ENCODE measurements at regions not wholly inside any gene's neighbourhood (a gene's known extent, or its start where the extent isn't known, plus 50 kb on each side); places are given as distances from the start of the nearest gene placed in this dataset.

DNA sequence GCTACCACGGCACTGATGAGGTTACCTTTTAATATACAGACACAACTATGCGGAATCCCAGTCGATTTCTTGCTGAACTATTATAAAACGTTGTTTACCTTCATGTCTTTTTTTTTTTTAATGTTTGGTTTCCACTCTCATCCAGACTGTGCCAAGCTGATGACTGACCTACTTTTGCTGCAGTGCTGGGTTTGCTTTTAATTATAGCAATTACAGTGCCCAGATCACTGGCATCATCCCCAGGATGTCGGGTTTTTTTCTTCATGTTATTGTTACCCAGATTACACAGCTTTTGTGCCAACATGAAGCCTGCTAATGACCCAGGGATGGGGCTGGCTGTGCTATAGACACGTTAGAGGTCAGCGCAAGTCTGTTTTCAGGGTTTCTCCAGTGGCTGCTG, 294.0 kb upstream of the ATP10A start:
- no peaks in the 10 kb centered on the region for H3K9me3 ChIP-seq
- H3K4me2 ChIP-seq, result no peak overlapping the region
- FAIRE-seq, result no peak
- no peak for ATAC-seq
- ChIA-PET POLR2A (no interaction called here), CTCF (interaction anchor here (0.6 kb wide), 1 partner anchor 561 kb away, joined by 5 read pairs; no protein-coding TSS in a partner anchor)
- no peak for DNase-seq (ENCODE audit: low read depth in 1 of 2, low spot score in 1 of 2)
- 5% methylated on average over 7 of the region's 7 CpGs for WGBS (ENCODE audit: missing lambda C conversion rate)
- H3K27ac ChIP-seq, result no peak overlapping the region
- TF ChIP-seq JUNB (IDR thresholded peaks at IDR 0.05), result no peak
- no peak for TF ChIP-seq SMC3 (IDR thresholded peaks at IDR 0.05)
- TF ChIP-seq EP300 (IDR thresholded peaks at IDR 0.05), result no peak
- no peak for TF ChIP-seq FOSL2 (IDR thresholded peaks at IDR 0.05)
- TF ChIP-seq FOSL2 (CRISPR knock-in tag; IDR thresholded peaks at IDR 0.05), result no peak
- TF ChIP-seq, protein P1, sequence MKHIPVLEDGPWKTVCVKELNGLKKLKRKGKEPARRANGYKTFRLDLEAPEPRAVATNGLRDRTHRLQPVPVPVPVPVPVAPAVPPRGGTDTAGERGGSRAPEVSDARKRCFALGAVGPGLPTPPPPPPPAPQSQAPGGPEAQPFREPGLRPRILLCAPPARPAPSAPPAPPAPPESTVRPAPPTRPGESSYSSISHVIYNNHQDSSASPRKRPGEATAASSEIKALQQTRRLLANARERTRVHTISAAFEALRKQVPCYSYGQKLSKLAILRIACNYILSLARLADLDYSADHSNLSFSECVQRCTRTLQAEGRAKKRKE (CRISPR knock-in tag; IDR thresholded peaks at IDR 0.05; ENCODE audit: low read depth), result no peak
- TF ChIP-seq, protein P2, sequence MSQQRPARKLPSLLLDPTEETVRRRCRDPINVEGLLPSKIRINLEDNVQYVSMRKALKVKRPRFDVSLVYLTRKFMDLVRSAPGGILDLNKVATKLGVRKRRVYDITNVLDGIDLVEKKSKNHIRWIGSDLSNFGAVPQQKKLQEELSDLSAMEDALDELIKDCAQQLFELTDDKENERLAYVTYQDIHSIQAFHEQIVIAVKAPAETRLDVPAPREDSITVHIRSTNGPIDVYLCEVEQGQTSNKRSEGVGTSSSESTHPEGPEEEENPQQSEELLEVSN (IDR thresholded peaks at IDR 0.05; ENCODE audit: borderline replicate concordance, low read depth), result no peak
- TF ChIP-seq CEBPB (IDR thresholded peaks at IDR 0.05), result no peak
- no peak for TF ChIP-seq BHLHE40 (IDR thresholded peaks at IDR 0.05; ENCODE audit: low read depth, low read length)
- TF ChIP-seq HDAC2 (IDR thresholded peaks at IDR 0.05), result no peak
- TF ChIP-seq KDM5A (IDR thresholded peaks at IDR 0.05), result no peak
- no peak for TF ChIP-seq KDM1A (IDR thresholded peaks at IDR 0.05; ENCODE audit: low read depth)
- no peak for TF ChIP-seq POLR2A (IDR thresholded peaks at IDR 0.05; ENCODE audit: low read length)
- TF ChIP-seq RCOR1 (IDR thresholded peaks at IDR 0.05; ENCODE audit: low read depth, low read length), result no peak
- H3K4me1 ChIP-seq, result no peaks in the 10 kb centered on the region
- no peak overlapping the region for H3K4me3 ChIP-seq

DNA sequence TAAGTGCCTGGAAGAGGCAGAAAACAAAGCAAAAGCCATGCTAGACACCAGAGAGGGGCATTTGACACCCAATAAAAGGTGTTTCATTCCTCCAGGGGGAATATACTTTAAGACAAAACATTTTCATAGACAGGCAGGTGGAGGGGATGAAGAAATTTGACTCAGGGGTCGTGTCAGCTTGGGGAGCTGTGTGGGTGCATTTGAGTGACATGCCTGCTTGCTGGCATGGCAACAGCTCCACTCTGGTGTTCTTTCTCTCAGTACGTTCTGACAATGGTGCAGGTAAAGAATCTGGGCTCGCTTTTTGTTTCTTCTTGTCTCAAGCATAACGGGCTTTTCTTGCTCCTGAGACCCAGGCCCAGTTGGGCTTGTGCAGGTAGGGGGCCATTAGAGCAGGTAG, 292.9 kb upstream of the ATP10A start:
- FAIRE-seq (no peak), DNase-seq (ENCODE audit: low read depth in 1 of 2, low spot score in 1 of 2) (no peak), ATAC-seq (no peak)
- 3% methylated on average over 4 of the region's 4 CpGs for WGBS (ENCODE audit: missing lambda C conversion rate)
- CTCF ChIA-PET, result no interaction called here
- no peaks in the 10 kb centered on the region for H3K4me1 ChIP-seq
- H3K9me3 ChIP-seq, result no peaks in the 10 kb centered on the region
- H3K4me2 ChIP-seq, result no peak overlapping the region
- no peak overlapping the region for H3K4me3 ChIP-seq
- TF ChIP-seq CHD2 (IDR thresholded peaks at IDR 0.05; ENCODE audit: low read length, partially characterized antibody), result no peak
- no peak for TF ChIP-seq ZC3H11A (IDR thresholded peaks at IDR 0.05)
- TF ChIP-seq TFCP2L1 (CRISPR knock-in tag; IDR thresholded peaks at IDR 0.05), result no peak
- no peak for TF ChIP-seq RARB (CRISPR knock-in tag; IDR thresholded peaks at IDR 0.05)
- no peak for TF ChIP-seq FOSB (CRISPR knock-in tag; IDR thresholded peaks at IDR 0.05)
- TF ChIP-seq POLR2A (IDR thresholded peaks at IDR 0.05; ENCODE audit: low read length), result no peak
- no peak for TF ChIP-seq MAZ (IDR thresholded peaks at IDR 0.05; ENCODE audit: borderline replicate concordance, low read depth, low read length)
- TF ChIP-seq, protein P2 (IDR thresholded peaks at IDR 0.05; ENCODE audit: borderline replicate concordance, low read depth), result no peak
- POLR2A ChIA-PET, result no interaction called here
- H3K27ac ChIP-seq, result no peak overlapping the region

DNA sequence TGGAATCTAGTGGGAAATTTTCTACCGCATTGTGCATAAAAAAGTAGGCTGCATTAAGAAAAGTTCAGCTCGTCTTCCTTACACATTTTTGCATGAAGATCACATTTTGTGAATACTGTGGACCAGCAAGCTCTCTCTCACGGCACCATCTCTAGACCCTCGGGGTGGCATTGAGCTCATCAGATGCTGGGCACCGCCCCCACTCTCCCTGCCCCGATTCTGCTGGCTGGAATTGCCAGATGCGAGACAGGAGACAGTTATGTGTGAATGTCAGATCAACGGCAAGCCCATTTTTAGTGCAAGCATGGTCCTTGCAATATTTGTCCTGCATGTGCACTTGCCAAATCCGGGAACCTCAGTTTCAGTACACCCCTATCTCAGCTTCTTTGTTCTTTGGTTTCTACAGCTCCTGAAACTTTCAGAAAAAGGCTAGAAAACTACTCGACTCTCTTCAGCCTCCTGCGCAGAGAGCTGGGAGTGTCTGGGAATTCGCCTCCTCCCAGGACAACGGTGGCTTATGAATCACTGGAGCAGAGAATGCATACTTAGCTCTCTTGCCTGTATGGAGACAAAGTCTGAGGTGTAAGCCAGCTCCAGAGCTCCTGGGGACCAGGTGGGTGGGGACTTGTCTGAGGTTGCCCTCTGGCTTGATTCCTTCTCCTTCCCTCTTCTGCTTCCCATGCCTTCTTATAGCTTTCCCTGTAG, 285.2 kb upstream of the ATP10A start:
- DNase-seq (ENCODE audit: low read depth in 1 of 2, low spot score in 1 of 2), result no peak
- H3K4me2 ChIP-seq, result no peak overlapping the region
- POLR2A ChIA-PET, result no interaction called here
- 9% methylated on average over 13 of the region's 13 CpGs for WGBS (ENCODE audit: missing lambda C conversion rate)
- H3K9me3 ChIP-seq, result no peaks in the 10 kb centered on the region
- no peak overlapping the region for H3K4me3 ChIP-seq
- ATAC-seq, result no peak
- no peak for FAIRE-seq
- H3K27ac ChIP-seq, result no peak overlapping the region
- CTCF ChIA-PET, result no interaction called here
- H3K4me1 ChIP-seq, result no peaks in the 10 kb centered on the region
- no peak for TF ChIP-seq ZC3H11A (IDR thresholded peaks at IDR 0.05)
- TF ChIP-seq KDM5A (IDR thresholded peaks at IDR 0.05), result no peak
- no peak for TF ChIP-seq RAD21 (conservative IDR thresholded peaks at IDR 0.05 in 1 of 2, IDR thresholded peaks at IDR 0.05 in 1 of 2)
- TF ChIP-seq ZFP36 (IDR thresholded peaks at IDR 0.05; ENCODE audit: borderline replicate concordance, partially characterized antibody), result no peak
- TF ChIP-seq, protein P3, sequence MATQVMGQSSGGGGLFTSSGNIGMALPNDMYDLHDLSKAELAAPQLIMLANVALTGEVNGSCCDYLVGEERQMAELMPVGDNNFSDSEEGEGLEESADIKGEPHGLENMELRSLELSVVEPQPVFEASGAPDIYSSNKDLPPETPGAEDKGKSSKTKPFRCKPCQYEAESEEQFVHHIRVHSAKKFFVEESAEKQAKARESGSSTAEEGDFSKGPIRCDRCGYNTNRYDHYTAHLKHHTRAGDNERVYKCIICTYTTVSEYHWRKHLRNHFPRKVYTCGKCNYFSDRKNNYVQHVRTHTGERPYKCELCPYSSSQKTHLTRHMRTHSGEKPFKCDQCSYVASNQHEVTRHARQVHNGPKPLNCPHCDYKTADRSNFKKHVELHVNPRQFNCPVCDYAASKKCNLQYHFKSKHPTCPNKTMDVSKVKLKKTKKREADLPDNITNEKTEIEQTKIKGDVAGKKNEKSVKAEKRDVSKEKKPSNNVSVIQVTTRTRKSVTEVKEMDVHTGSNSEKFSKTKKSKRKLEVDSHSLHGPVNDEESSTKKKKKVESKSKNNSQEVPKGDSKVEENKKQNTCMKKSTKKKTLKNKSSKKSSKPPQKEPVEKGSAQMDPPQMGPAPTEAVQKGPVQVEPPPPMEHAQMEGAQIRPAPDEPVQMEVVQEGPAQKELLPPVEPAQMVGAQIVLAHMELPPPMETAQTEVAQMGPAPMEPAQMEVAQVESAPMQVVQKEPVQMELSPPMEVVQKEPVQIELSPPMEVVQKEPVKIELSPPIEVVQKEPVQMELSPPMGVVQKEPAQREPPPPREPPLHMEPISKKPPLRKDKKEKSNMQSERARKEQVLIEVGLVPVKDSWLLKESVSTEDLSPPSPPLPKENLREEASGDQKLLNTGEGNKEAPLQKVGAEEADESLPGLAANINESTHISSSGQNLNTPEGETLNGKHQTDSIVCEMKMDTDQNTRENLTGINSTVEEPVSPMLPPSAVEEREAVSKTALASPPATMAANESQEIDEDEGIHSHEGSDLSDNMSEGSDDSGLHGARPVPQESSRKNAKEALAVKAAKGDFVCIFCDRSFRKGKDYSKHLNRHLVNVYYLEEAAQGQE (IDR thresholded peaks at IDR 0.05), result no peak
- no peak for TF ChIP-seq RFX5 (IDR thresholded peaks at IDR 0.05)
- TF ChIP-seq POLR2AphosphoS2 (conservative IDR thresholded peaks at IDR 0.05; ENCODE audit: low read length), result no peak
- no peak for TF ChIP-seq SREBF2 (IDR thresholded peaks at IDR 0.05)
- TF ChIP-seq CEBPB (IDR thresholded peaks at IDR 0.05), result no peak
- no peak for TF ChIP-seq HDAC2 (IDR thresholded peaks at IDR 0.05)
- TF ChIP-seq, protein P4, sequence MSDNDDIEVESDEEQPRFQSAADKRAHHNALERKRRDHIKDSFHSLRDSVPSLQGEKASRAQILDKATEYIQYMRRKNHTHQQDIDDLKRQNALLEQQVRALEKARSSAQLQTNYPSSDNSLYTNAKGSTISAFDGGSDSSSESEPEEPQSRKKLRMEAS (IDR thresholded peaks at IDR 0.05), result no peak
- TF ChIP-seq, protein P1 (CRISPR knock-in tag; IDR thresholded peaks at IDR 0.05; ENCODE audit: low read depth), result no peak
- TF ChIP-seq RARB (CRISPR knock-in tag; IDR thresholded peaks at IDR 0.05), result no peak
- TF ChIP-seq POLR2A (IDR thresholded peaks at IDR 0.05; ENCODE audit: low read length), result no peak

Measured in A549 (cell line).